ENCODE measurements at regions not wholly inside any gene's neighbourhood (a gene's known extent, or its start where the extent isn't known, plus 50 kb on each side); places are given as distances from the start of the nearest gene placed in this dataset.

DNA sequence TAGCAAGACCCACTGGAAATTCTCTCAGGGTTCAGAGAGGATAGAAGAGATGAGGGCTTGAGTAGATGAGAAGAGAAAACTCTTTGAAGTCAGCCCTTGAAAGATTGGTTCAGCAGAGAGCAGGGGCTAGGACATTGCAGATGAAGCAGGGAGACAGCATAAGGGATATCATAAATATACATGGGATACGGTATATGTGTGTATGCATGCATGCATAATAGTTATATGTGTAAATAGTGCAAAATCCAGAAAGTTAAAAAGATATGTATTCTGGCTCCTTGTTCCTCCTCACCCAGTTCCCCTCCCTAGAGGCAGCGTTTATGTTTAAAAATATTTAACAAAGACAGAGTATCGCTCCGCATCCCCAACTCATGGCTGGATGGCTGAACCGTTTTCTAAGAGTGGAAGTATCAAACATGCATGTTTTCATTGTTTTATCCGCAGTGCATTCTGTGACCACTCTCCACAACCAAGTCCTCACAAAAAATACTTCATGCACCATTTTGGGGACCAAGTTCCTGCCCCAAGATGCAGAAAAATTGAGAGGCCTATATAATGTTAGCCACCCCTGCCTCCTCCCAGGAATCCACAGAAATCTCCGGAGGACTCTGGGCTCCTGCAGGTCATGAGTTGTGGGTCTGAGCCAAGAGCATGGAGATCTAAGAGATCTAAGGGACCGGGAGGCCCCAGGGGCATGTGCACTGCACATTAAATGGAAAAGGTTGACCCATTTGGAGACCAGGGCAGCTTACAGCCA, 119.5 kb downstream of the MTX3 start:
- Histone ChIP-seq H3K4me2 (ENCODE audit: low read length) (no peak overlapping the region), H3K27me3 (ENCODE audit: insufficient read depth, low read depth, low read length) (no peaks in the 10 kb centered on the region), H3K9me3 (ENCODE audit: low read length) (no peaks in the 10 kb centered on the region)

DNA sequence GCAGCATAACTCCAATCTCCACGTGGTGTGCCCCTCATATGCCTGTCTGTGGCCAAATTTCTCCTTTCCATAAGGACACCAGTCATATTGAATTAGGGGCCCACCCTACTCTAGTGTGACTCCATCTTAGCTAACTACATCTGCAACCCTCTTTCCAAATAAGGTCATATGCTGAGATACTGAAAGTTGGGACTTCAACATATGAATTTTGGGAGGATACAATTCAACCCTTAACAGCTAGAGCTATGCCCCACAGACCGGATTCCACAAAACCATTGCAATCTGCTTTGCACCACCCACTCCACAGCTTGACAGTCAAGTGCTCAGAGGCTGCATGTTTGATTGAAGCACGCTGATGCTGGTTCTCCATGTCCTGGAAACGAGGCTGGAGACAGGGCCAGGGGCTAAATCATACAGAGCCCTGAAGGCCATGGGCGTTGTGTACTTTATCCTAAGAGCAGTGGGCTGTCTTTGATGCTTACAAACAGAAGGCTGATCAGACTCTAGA, 122.8 kb downstream of the MTX3 start:
- Histone ChIP-seq H3F3A (ENCODE audit: insufficient read depth, low read length, poor library complexity, severe bottlenecking) (no peaks in the 10 kb centered on the region), H4K20me1 (ENCODE audit: insufficient read depth) (no peaks in the 10 kb centered on the region)

More for the DNA sequence above, 119.5 kb downstream of the MTX3 start:
- no peaks in the 10 kb centered on the region for H4K20me1 ChIP-seq (ENCODE audit: insufficient read depth)
- no peak overlapping the region for H2AFZ ChIP-seq (ENCODE audit: low read depth, low read length)
- H3K9me2 ChIP-seq (ENCODE audit: insufficient read depth, low read length), result no peaks in the 10 kb centered on the region
- H3K36me3 ChIP-seq (ENCODE audit: insufficient read depth, low read length), result no peaks in the 10 kb centered on the region
- TF ChIP-seq EZH2 (IDR thresholded peaks at IDR 0.05; ENCODE audit: borderline replicate concordance, insufficient read depth, low read length, poor library complexity, severe bottlenecking) (no peak), TAF1 (IDR thresholded peaks at IDR 0.05; ENCODE audit: low read depth) (no peak), MXI1 (conservative IDR thresholded peaks at IDR 0.05; ENCODE audit: poor library complexity, severe bottlenecking) (no peak)
- TF ChIP-seq, protein P1, sequence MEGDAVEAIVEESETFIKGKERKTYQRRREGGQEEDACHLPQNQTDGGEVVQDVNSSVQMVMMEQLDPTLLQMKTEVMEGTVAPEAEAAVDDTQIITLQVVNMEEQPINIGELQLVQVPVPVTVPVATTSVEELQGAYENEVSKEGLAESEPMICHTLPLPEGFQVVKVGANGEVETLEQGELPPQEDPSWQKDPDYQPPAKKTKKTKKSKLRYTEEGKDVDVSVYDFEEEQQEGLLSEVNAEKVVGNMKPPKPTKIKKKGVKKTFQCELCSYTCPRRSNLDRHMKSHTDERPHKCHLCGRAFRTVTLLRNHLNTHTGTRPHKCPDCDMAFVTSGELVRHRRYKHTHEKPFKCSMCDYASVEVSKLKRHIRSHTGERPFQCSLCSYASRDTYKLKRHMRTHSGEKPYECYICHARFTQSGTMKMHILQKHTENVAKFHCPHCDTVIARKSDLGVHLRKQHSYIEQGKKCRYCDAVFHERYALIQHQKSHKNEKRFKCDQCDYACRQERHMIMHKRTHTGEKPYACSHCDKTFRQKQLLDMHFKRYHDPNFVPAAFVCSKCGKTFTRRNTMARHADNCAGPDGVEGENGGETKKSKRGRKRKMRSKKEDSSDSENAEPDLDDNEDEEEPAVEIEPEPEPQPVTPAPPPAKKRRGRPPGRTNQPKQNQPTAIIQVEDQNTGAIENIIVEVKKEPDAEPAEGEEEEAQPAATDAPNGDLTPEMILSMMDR (IDR thresholded peaks at IDR 0.05; ENCODE audit: poor library complexity, severe bottlenecking), result no peak
- no peak overlapping the region for H3K27ac ChIP-seq (ENCODE audit: low read length)
- H3K79me2 ChIP-seq (replicated peaks; ENCODE audit: insufficient read depth, low read length), result no peaks in the 10 kb centered on the region
- no peaks in the 10 kb centered on the region for H3F3A ChIP-seq (ENCODE audit: insufficient read depth, low read length, poor library complexity, severe bottlenecking)
- no peak overlapping the region for H3K9ac ChIP-seq (ENCODE audit: low read length)
- no peak overlapping the region for H3K4me3 ChIP-seq (ENCODE audit: low read length)

DNA sequence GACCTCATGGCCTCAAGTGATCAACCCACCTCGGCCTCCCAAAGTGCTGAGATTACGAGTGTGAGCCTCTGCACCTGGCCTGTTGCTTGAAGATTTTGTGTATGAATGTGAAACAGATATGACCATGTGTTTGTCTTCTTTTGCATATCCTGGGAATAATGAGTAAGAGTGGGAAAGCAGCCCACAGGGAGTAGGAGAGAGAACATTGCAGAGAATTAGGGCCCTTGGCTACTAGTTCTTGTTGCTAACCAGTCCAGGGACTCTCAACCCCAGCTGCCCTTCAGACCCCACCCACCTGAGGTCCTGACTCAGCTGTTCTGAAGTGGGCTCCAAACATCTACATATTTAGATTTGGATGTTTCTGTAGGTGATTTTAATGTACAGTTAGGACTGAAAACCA, 125.5 kb downstream of the MTX3 start:
- H3K27ac ChIP-seq (ENCODE audit: low read length), result no peak overlapping the region
- no peak overlapping the region for H2AFZ ChIP-seq (ENCODE audit: low read depth, low read length)
- no peaks in the 10 kb centered on the region for H3F3A ChIP-seq (ENCODE audit: insufficient read depth, low read length, poor library complexity, severe bottlenecking)
- no peaks in the 10 kb centered on the region for H3K79me2 ChIP-seq (replicated peaks; ENCODE audit: insufficient read depth, low read length)
- H3K4me2 ChIP-seq (ENCODE audit: low read length), result no peak overlapping the region
- no peak overlapping the region for H3K9ac ChIP-seq (ENCODE audit: low read length)
- no peaks in the 10 kb centered on the region for H3K27me3 ChIP-seq (ENCODE audit: insufficient read depth, low read depth, low read length)
- no peak overlapping the region for H3K4me3 ChIP-seq (ENCODE audit: low read length)
- no peaks in the 10 kb centered on the region for H4K20me1 ChIP-seq (ENCODE audit: insufficient read depth)
- no peaks in the 10 kb centered on the region for H3K36me3 ChIP-seq (ENCODE audit: insufficient read depth, low read length)
- H3K9me3 ChIP-seq (ENCODE audit: low read length), result no peaks in the 10 kb centered on the region
- H3K9me2 ChIP-seq (ENCODE audit: insufficient read depth, low read length), result no peaks in the 10 kb centered on the region
- TF ChIP-seq, protein P1 (IDR thresholded peaks at IDR 0.05; ENCODE audit: poor library complexity, severe bottlenecking), result no peak
- TF ChIP-seq MXI1 (conservative IDR thresholded peaks at IDR 0.05; ENCODE audit: poor library complexity, severe bottlenecking) (no peak), POLR2AphosphoS5 (IDR thresholded peaks at IDR 0.05) (no peak), EP300 (conservative IDR thresholded peaks at IDR 0.05; ENCODE audit: poor library complexity, severe bottlenecking) (no peak), RAD21 (conservative IDR thresholded peaks at IDR 0.05) (no peak), EZH2 (IDR thresholded peaks at IDR 0.05; ENCODE audit: borderline replicate concordance, insufficient read depth, low read length, poor library complexity, severe bottlenecking) (no peak), TAF1 (IDR thresholded peaks at IDR 0.05; ENCODE audit: low read depth) (no peak)
- TF ChIP-seq, protein P2, sequence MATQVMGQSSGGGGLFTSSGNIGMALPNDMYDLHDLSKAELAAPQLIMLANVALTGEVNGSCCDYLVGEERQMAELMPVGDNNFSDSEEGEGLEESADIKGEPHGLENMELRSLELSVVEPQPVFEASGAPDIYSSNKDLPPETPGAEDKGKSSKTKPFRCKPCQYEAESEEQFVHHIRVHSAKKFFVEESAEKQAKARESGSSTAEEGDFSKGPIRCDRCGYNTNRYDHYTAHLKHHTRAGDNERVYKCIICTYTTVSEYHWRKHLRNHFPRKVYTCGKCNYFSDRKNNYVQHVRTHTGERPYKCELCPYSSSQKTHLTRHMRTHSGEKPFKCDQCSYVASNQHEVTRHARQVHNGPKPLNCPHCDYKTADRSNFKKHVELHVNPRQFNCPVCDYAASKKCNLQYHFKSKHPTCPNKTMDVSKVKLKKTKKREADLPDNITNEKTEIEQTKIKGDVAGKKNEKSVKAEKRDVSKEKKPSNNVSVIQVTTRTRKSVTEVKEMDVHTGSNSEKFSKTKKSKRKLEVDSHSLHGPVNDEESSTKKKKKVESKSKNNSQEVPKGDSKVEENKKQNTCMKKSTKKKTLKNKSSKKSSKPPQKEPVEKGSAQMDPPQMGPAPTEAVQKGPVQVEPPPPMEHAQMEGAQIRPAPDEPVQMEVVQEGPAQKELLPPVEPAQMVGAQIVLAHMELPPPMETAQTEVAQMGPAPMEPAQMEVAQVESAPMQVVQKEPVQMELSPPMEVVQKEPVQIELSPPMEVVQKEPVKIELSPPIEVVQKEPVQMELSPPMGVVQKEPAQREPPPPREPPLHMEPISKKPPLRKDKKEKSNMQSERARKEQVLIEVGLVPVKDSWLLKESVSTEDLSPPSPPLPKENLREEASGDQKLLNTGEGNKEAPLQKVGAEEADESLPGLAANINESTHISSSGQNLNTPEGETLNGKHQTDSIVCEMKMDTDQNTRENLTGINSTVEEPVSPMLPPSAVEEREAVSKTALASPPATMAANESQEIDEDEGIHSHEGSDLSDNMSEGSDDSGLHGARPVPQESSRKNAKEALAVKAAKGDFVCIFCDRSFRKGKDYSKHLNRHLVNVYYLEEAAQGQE (IDR thresholded peaks at IDR 0.05; ENCODE audit: borderline replicate concordance), result no peak

More for the DNA sequence above, 122.8 kb downstream of the MTX3 start:
- TF ChIP-seq SMC3 (conservative IDR thresholded peaks at IDR 0.05; ENCODE audit: poor library complexity) (no peak), POLR2AphosphoS5 (IDR thresholded peaks at IDR 0.05) (no peak), MXI1 (conservative IDR thresholded peaks at IDR 0.05; ENCODE audit: poor library complexity, severe bottlenecking) (no peak)
- TF ChIP-seq, protein P1 (IDR thresholded peaks at IDR 0.05; ENCODE audit: poor library complexity, severe bottlenecking), result no peak
- Histone ChIP-seq H3K4me2 (ENCODE audit: low read length) (no peak overlapping the region), H3K27me3 (ENCODE audit: insufficient read depth, low read depth, low read length) (no peaks in the 10 kb centered on the region), H2AFZ (ENCODE audit: low read depth, low read length) (no peak overlapping the region), H3K9me2 (ENCODE audit: insufficient read depth, low read length) (no peaks in the 10 kb centered on the region), H3K27ac (ENCODE audit: low read length) (no peak overlapping the region), H3K79me2 (replicated peaks; ENCODE audit: insufficient read depth, low read length) (no peaks in the 10 kb centered on the region), H3K9me3 (ENCODE audit: low read length) (no peaks in the 10 kb centered on the region), H3K9ac (ENCODE audit: low read length) (no peak overlapping the region), H3K4me3 (ENCODE audit: low read length) (no peak overlapping the region), H3K36me3 (ENCODE audit: insufficient read depth, low read length) (no peaks in the 10 kb centered on the region)
